ENCODE measurements at regions not wholly inside any gene's neighbourhood (a gene's known extent, or its start where the extent isn't known, plus 50 kb on each side); places are given as distances from the start of the nearest gene placed in this dataset.
A peak's percentile ranks its signal among the peaks of the same experiment; 100 is the strongest.

- Histone ChIP-seq H3K4me1 (no peaks in the 10 kb centered on the region; the same call in 1 of the 2 replicates), H3K27me3 (no peaks in the 10 kb centered on the region), H3K9me3 (no peaks in the 10 kb centered on the region), H3K36me3 (no peaks in the 10 kb centered on the region), H3K4me3 (ENCODE audit: low read depth, low read length) (no peak overlapping the region)
- DNase-seq, result no peak
- no peak for TF ChIP-seq CTCF (IDR thresholded peaks at IDR 0.05; ENCODE audit: low read depth, low read length)
These were observed 339.0 kb downstream of the GPR37 start for GRCh38 chr7:124426621-124427020.

- no peaks in the 10 kb centered on the region for H3K27me3 ChIP-seq
- DNase-seq, result no peak
- H3K4me1 ChIP-seq, result peaks cover 11% of the 10 kb centered on the region
- TF ChIP-seq CTCF (IDR thresholded peaks at IDR 0.05; ENCODE audit: low read depth, low read length), result no peak
- H3K4me3 ChIP-seq (ENCODE audit: low read depth, low read length), result no peak overlapping the region
- no peaks in the 10 kb centered on the region for H3K9me3 ChIP-seq
- no peaks in the 10 kb centered on the region for H3K36me3 ChIP-seq
These were observed 341.7 kb downstream of the GPR37 start for GRCh38 chr7:124423863-124424262.

- Histone ChIP-seq H3K27me3 (no peaks in the 10 kb centered on the region), H3K4me1 (peaks cover 11% of the 10 kb centered on the region), H3K36me3 (no peaks in the 10 kb centered on the region), H3K4me3 (ENCODE audit: low read depth, low read length) (no peak overlapping the region), H3K9me3 (no peaks in the 10 kb centered on the region)
- no peak for DNase-seq
- TF ChIP-seq CTCF (IDR thresholded peaks at IDR 0.05; ENCODE audit: low read depth, low read length), result no peak
These were observed 343.5 kb downstream of the GPR37 start for GRCh38 chr7:124422081-124422480.

GRCh38 chr7:124420367-124420766, 345.2 kb downstream of the GPR37 start:
- Histone ChIP-seq H3K9me3 (no peaks in the 10 kb centered on the region), H3K4me1 (peaks cover 11% of the 10 kb centered on the region), H3K27me3 (no peaks in the 10 kb centered on the region), H3K36me3 (no peaks in the 10 kb centered on the region), H3K4me3 (ENCODE audit: low read depth, low read length) (no peak overlapping the region)
- DNase-seq, result peak; percentile 65
- TF ChIP-seq CTCF (IDR thresholded peaks at IDR 0.05; ENCODE audit: low read depth, low read length), result no peak

- Histone ChIP-seq H3K9me3 (no peaks in the 10 kb centered on the region), H3K4me1 (no peaks in the 10 kb centered on the region), H3K27me3 (no peaks in the 10 kb centered on the region), H3K4me3 (ENCODE audit: low read depth, low read length) (no peak overlapping the region), H3K36me3 (no peaks in the 10 kb centered on the region)
- no peak for TF ChIP-seq CTCF (IDR thresholded peaks at IDR 0.05; ENCODE audit: low read depth, low read length)
- DNase-seq, result no peak
These were observed 352.6 kb downstream of the GPR37 start for GRCh38 chr7:124413029-124413428.

- H3K4me1 ChIP-seq, result no peaks in the 10 kb centered on the region
- TF ChIP-seq CTCF (IDR thresholded peaks at IDR 0.05; ENCODE audit: low read depth, low read length), result no peak
- H3K9me3 ChIP-seq, result no peaks in the 10 kb centered on the region
- DNase-seq, result no peak
- no peaks in the 10 kb centered on the region for H3K27me3 ChIP-seq
- H3K4me3 ChIP-seq (ENCODE audit: low read depth, low read length), result no peak overlapping the region
- no peaks in the 10 kb centered on the region for H3K36me3 ChIP-seq
These were observed 353.1 kb downstream of the GPR37 start for GRCh38 chr7:124412531-124412930.
